Urothelium cell line (cell line): ENCODE measurements at regions not wholly inside any gene's neighbourhood (a gene's known extent, or its start where the extent isn't known, plus 50 kb on each side); places are given as distances from the start of the nearest gene placed in this dataset.

Experiments
- DNase-seq: peaks from one replicate; pipeline ENCODE4 v3.0.0; 2011; ENCODE audit warnings: low spot score, mixed read lengths
- FAIRE-seq: peaks from 2 replicates; lab custom pipeline; 2011; peaks lifted over from hg19 to GRCh38; lab: Jason Lieb, UNC

- no peak for FAIRE-seq
- DNase-seq: no peak
Measured at GRCh38 chr10:90975096-90975495, 54.2 kb upstream of the ANKRD1 start.

- no peak for DNase-seq
- FAIRE-seq: no peak
Measured at GRCh38 chr10:90977162-90977854, 56.4 kb upstream of the ANKRD1 start.

DNA sequence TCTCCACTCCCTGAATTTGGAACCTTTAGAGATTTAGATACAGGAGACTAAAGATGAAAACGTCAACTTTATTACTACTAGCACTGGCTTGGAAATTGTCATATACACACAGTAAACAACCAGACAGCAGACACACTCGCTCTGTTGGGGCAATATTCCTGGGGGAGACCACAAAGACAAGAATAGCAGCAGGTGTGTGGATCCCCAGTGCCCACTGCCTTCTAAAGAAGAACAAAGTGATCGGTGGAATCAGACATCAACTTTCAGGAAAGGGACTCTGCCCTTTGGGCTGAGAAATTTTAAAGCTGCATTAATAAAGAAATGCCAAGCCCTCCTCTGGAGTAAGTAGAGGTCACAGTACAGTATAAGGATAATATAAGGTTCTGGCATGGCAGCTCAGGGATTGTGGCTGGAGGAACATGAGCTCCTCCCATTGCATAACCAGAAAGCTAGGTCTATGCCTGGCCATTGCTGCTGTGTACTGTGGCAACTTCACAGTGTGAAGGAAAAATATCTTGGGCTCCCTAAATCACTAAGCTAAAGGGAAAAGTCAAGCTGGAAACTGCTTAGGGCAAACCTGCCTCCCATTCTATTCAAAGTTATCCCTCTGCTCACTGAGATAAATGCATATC, 57.1 kb upstream of the ANKRD1 start:
- no peak for DNase-seq
- FAIRE-seq: no peak

DNA sequence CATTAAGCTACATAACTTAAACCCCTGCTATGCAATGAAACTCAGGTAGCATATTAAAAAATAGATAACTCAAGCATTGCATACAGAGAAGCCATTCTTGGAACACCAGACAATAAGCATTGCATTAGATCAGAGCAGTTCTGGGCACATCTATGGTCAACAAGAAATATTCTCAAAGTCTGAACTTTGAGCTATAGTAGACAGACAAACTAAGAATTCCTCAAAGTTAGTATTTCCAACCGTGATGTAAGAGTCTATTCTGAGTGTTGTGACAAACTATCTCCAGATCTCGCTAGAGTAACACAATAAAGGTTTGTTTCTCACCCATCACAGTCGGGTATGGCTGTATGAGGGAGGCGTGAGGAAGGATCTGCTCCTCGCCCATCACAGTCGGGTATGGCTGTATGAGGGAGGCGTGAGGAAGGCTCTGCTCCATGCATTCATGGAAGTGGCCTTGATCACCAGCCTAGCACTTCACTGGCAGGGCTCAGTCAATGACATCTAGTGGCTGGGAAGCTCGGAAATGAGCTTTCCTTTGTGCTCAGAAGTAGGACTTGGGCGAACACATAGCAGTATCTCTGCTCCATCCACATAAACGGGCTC, 61.6 kb upstream of the ANKRD1 start:
- no peak for FAIRE-seq

GRCh38 chr10:90983914-90984549, 63.1 kb upstream of the ANKRD1 start:
- DNase-seq (no peak), FAIRE-seq (no peak)

More for the DNA sequence above, 61.6 kb upstream of the ANKRD1 start:
- DNase-seq: no peak

DNA sequence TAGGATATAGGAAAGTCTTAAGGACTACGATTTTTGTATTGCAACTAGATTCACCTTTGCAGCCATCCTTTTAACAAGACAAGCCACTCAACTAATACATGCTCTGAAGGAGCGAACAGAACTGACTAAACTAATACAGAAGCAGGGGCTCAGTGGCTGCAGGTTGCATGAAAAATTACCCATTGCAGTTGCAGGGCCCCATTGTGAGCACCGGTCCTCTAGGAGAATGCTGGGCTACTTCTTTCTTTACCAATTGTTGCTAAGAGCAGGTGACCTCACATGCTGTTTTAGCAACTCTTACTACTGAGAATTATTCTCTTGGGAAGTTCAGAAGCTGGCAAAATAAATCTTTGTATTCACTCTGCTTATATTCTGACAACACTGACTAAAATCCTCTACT, 64.0 kb upstream of the ANKRD1 start:
- FAIRE-seq (no peak), DNase-seq (no peak)

GRCh38 chr10:90985321-90985933, 64.5 kb upstream of the ANKRD1 start:
- no peak for FAIRE-seq
- DNase-seq: no peak

- FAIRE-seq: no peak
Measured at GRCh38 chr10:90986136-90986760, 65.4 kb upstream of the ANKRD1 start.

DNA sequence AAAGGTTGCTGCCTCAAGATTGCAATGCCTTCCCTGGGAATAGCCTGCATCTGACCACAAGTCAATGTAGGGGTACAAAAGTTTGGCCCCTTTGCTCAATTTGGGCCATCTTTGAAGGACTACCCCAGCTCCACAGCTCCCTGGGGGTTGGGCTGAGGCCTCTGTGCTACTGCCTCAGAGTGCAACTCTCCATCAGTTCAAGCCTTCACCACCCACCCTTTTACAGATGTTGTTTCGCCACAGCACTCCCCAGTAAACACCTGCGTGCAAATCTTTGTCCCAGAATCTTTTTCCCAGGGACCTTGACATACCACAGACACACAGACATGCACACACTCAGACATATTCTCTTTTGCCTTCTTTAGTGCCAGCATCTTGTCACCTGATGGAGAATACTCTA, 66.0 kb upstream of the ANKRD1 start:
- DNase-seq (no peak), FAIRE-seq (no peak)

More at GRCh38 chr10:90986136-90986760, 65.4 kb upstream of the ANKRD1 start:
- DNase-seq: no peak

DNA sequence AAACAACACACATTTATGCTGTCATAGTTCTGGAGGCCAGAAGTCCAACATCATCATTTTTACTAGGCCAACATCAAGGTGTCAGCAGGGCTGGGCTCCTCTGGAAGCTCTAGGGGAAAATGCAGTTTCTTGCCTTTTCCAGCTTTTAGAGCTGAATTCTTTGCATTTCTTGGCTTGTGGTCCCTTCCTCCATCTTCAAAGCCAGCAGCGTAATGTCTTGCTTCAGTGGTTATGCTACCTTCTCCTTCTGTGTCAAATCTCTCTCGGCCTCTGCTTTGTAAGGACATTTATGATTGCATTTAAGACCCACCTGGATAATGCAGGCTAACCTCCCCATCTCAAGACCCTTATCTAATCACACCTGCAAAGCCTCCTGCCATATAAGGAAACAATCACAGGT, 66.5 kb upstream of the ANKRD1 start:
- DNase-seq: no peak
- FAIRE-seq: no peak

DNA sequence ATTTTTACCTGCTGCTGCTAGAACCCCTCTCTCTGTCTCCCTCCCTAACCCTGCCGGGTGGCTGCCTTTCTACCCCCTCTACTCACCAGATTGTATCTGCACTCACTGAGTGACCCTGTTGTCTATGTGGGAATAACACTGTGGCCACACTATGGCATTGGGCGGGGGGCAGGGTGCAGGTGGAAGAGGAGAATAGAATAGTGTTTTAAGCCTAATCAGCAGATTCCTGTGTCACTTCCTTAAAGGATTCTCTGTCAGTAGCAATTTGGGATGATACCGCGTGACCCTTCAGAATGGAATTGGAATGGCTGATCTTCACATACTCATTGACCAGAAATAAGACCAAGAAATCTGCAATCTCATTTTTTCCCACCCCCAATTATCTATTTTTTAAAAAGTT, 67.1 kb upstream of the ANKRD1 start:
- FAIRE-seq (no peak), DNase-seq (no peak)

GRCh38 chr10:90988802-90989201, 67.9 kb upstream of the ANKRD1 start:
- FAIRE-seq (no peak), DNase-seq (no peak)

- no peak for FAIRE-seq
- no peak for DNase-seq
Measured at GRCh38 chr10:90989378-90989777, 68.5 kb upstream of the ANKRD1 start.

- DNase-seq: no peak
- no peak for FAIRE-seq
Measured at GRCh38 chr10:90992462-90992861, 71.6 kb upstream of the ANKRD1 start.

GRCh38 chr10:90993340-90993739, 72.5 kb upstream of the ANKRD1 start:
- no peak for DNase-seq

DNA sequence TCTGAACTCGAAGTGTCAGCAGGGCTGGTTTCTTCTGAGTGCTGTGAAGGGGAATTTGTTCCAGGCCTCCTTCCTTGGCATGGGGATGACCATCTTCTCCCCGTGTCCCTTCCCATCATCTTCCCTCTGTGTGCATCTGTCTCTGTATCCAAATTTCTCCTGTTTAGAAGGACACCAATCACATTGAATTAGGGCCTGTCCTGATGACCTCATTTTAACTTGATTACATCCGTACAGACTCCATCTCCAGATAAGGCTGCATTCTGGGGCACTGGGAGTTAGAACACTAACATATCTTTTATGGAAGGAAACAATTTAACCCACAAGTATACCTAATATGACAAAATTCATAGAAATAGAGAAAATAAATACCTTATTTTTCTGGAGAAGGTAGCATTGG, 76.8 kb upstream of the ANKRD1 start:
- DNase-seq (no peak), FAIRE-seq (no peak)

More at GRCh38 chr10:90993340-90993739, 72.5 kb upstream of the ANKRD1 start:
- FAIRE-seq: no peak

DNA sequence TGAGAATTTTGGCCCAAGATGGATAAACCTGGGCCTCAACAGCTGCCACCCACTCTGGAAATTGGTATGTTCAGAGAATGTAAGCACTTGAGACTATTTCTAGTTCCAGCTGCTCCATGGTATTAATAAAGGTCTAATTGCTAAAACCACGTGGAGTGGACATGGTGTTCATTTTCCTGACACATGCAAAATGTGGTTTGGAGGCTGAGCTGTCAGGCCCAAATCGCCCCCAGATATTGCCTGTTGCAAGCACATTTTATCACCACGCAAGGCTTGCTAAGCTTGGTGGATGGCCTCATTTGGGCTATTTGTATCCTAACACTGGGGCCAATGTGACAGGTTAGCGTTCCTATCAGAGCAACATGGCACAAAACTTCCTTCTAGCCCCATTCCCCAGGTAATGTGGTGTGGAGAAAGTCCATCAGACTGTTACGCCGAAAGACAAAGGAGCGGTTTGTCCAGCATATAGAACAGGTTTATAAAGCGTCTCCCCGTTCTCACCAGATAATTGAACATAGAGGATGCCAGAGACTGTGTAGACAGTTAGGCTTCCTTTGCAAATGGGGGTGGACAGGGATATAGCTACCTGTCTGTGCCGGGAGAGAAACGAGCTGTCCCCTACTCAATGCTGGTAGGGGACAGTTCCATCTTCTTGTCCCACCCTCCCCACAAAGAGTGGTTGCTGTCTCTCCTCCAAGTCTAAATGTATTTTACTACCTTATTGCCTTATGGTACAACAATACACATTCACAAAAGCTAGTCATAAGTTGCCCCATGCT, 78.0 kb upstream of the ANKRD1 start:
- DNase-seq: no peak

GRCh38 chr10:90999512-91000172, 78.8 kb upstream of the ANKRD1 start:
- no peak for DNase-seq
- FAIRE-seq: no peak

More for the DNA sequence above, 78.0 kb upstream of the ANKRD1 start:
- FAIRE-seq: no peak

DNA sequence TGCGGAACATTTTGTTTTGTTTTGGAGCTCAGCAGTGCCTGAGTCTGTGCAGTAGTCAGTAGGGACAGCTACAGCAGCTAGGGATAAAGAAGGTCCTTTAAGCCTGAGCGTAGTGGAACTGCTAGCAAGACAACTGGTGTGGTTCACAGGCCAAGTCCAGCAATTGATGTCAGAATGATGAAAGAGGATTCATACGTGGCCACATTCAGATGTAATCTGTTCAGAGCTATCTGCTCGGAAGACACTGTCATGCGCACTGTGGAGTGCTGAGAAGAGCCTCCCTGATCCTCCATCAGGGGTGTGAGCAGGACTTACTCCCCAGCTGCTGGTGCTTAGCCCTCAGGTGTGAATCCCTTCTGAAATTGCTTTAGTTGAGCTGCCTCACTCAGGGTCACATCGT, 79.6 kb upstream of the ANKRD1 start:
- FAIRE-seq (no peak), DNase-seq (no peak)

GRCh38 chr10:91000985-91001384, 80.1 kb upstream of the ANKRD1 start:
- DNase-seq (no peak), FAIRE-seq (no peak)
